WTC11 (cell line): ENCODE measurements at regions not wholly inside any gene's neighbourhood (a gene's known extent, or its start where the extent isn't known, plus 50 kb on each side); places are given as distances from the start of the nearest gene placed in this dataset.

Source experiments
- ATF1 ChIP-seq: sonication (generic); formaldehyde crosslinking; IDR thresholded peaks from 2 replicates; pipeline ENCODE4 v1.8.1; 2023; ENCODE audit warnings: mild to moderate bottlenecking, moderate library complexity, missing genetic modification reagents
- FOXP1 ChIP-seq: sonication (generic); formaldehyde crosslinking; IDR thresholded peaks from 2 replicates; pipeline ENCODE4 v1.8.0; 2022; ENCODE audit warnings: missing genetic modification reagents, mild to moderate bottlenecking, moderate library complexity, borderline replicate concordance
- MYBL2 ChIP-seq: sonication (generic); formaldehyde crosslinking; IDR thresholded peaks from 2 replicates; pipeline ENCODE4 v1.8.1; 2023; ENCODE audit warnings: mild to moderate bottlenecking, moderate library complexity, missing genetic modification reagents
- ZNF121 ChIP-seq: sonication (generic); formaldehyde crosslinking; IDR thresholded peaks from 2 replicates; pipeline ENCODE4 v1.8.0; 2023; ENCODE audit warnings: missing genetic modification reagents
- ZNF671 ChIP-seq: fragments of 250-450 bp; sonication (Bioruptor Pico); IDR thresholded peaks from 2 replicates; pipeline ENCODE4 v1.8.0; 2021; ENCODE audit warnings: mild to moderate bottlenecking
- TF ChIP-seq, protein P1 (sequence below): fragments of 200-600 bp; IDR thresholded peaks from 2 replicates; pipeline ENCODE4 v1.8.0; 2022; ENCODE audit warnings: antibody characterized with exemption
- TF ChIP-seq, protein P2 (sequence below): sonication (generic); formaldehyde crosslinking; IDR thresholded peaks from 2 replicates; pipeline ENCODE4 v1.8.1; 2023; ENCODE audit warnings: mild to moderate bottlenecking, missing genetic modification reagents
- TF ChIP-seq, protein P3 (sequence below): sonication (generic); formaldehyde crosslinking; IDR thresholded peaks from 2 replicates; pipeline ENCODE4 v1.8.0; 2022; ENCODE audit warnings: mild to moderate bottlenecking, missing genetic modification reagents
- TF ChIP-seq, protein P4 (sequence below): sonication (generic); formaldehyde crosslinking; IDR thresholded peaks from 2 replicates; pipeline ENCODE4 v1.8.0; 2022; ENCODE audit warnings: missing genetic modification reagents
- TF ChIP-seq, protein P5 (sequence below): sonication (generic); formaldehyde crosslinking; IDR thresholded peaks from 2 replicates; pipeline ENCODE4 v1.8.0; 2022; ENCODE audit warnings: mild to moderate bottlenecking, missing genetic modification reagents
- TF ChIP-seq, protein P6 (sequence below): sonication (generic); formaldehyde crosslinking; conservative IDR thresholded peaks from 2 replicates; pipeline ENCODE4 v1.8.1; 2023; ENCODE audit warnings: mild to moderate bottlenecking, low read depth, missing genetic modification reagents, moderate library complexity

DNA sequence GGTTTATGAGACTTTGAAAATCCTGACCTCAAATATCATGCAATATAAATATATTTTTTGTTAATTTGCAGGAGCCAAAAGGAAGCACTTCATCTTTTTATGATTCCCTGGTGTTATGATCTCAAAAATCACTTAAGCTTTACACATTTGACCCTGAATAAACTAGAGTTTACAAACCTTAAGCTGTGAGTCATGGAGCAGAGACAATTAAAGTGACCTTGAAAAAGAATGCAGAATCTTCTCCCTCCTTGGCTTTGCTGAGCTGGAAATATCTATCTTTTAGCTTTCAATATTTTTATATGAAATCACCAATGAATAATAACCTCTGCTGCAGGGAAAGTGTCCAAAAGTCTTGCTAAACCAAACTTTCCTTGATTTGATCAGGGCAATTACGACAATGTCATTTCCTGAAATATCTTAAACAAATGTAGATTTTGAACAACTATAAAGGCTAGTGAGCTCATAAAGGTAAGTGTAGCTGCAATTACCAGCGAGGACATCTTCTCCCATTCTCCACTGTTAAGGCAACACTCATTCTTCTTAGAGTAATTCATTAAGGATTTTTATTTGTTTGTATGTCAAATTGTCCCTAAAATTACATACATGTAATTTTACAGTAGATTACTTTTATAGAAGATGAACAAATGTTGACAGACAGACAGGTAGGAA is 747.0 kb upstream of the LUZP2 start:
- TF ChIP-seq, protein P1, sequence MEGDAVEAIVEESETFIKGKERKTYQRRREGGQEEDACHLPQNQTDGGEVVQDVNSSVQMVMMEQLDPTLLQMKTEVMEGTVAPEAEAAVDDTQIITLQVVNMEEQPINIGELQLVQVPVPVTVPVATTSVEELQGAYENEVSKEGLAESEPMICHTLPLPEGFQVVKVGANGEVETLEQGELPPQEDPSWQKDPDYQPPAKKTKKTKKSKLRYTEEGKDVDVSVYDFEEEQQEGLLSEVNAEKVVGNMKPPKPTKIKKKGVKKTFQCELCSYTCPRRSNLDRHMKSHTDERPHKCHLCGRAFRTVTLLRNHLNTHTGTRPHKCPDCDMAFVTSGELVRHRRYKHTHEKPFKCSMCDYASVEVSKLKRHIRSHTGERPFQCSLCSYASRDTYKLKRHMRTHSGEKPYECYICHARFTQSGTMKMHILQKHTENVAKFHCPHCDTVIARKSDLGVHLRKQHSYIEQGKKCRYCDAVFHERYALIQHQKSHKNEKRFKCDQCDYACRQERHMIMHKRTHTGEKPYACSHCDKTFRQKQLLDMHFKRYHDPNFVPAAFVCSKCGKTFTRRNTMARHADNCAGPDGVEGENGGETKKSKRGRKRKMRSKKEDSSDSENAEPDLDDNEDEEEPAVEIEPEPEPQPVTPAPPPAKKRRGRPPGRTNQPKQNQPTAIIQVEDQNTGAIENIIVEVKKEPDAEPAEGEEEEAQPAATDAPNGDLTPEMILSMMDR, result no peak
- TF ChIP-seq FOXP1 (CRISPR knock-in tag) (no peak), ZNF121 (no peak), MYBL2 (CRISPR knock-in tag) (no peak), ATF1 (CRISPR knock-in tag) (no peak), ZNF671 (CRISPR knock-in tag) (no peak)
- TF ChIP-seq, protein P2, sequence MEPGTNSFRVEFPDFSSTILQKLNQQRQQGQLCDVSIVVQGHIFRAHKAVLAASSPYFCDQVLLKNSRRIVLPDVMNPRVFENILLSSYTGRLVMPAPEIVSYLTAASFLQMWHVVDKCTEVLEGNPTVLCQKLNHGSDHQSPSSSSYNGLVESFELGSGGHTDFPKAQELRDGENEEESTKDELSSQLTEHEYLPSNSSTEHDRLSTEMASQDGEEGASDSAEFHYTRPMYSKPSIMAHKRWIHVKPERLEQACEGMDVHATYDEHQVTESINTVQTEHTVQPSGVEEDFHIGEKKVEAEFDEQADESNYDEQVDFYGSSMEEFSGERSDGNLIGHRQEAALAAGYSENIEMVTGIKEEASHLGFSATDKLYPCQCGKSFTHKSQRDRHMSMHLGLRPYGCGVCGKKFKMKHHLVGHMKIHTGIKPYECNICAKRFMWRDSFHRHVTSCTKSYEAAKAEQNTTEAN (CRISPR knock-in tag), result no peak
- TF ChIP-seq, protein P3, sequence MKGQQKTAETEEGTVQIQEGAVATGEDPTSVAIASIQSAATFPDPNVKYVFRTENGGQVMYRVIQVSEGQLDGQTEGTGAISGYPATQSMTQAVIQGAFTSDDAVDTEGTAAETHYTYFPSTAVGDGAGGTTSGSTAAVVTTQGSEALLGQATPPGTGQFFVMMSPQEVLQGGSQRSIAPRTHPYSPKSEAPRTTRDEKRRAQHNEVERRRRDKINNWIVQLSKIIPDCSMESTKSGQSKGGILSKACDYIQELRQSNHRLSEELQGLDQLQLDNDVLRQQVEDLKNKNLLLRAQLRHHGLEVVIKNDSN, result no peak
- TF ChIP-seq, protein P4, sequence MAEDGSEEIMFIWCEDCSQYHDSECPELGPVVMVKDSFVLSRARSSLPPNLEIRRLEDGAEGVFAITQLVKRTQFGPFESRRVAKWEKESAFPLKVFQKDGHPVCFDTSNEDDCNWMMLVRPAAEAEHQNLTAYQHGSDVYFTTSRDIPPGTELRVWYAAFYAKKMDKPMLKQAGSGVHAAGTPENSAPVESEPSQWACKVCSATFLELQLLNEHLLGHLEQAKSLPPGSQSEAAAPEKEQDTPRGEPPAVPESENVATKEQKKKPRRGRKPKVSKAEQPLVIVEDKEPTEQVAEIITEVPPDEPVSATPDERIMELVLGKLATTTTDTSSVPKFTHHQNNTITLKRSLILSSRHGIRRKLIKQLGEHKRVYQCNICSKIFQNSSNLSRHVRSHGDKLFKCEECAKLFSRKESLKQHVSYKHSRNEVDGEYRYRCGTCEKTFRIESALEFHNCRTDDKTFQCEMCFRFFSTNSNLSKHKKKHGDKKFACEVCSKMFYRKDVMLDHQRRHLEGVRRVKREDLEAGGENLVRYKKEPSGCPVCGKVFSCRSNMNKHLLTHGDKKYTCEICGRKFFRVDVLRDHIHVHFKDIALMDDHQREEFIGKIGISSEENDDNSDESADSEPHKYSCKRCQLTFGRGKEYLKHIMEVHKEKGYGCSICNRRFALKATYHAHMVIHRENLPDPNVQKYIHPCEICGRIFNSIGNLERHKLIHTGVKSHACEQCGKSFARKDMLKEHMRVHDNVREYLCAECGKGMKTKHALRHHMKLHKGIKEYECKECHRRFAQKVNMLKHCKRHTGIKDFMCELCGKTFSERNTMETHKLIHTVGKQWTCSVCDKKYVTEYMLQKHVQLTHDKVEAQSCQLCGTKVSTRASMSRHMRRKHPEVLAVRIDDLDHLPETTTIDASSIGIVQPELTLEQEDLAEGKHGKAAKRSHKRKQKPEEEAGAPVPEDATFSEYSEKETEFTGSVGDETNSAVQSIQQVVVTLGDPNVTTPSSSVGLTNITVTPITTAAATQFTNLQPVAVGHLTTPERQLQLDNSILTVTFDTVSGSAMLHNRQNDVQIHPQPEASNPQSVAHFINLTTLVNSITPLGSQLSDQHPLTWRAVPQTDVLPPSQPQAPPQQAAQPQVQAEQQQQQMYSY (CRISPR knock-in tag), result no peak
- TF ChIP-seq, protein P5, sequence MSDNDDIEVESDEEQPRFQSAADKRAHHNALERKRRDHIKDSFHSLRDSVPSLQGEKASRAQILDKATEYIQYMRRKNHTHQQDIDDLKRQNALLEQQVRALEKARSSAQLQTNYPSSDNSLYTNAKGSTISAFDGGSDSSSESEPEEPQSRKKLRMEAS (CRISPR knock-in tag), result no peak
- TF ChIP-seq, protein P6, sequence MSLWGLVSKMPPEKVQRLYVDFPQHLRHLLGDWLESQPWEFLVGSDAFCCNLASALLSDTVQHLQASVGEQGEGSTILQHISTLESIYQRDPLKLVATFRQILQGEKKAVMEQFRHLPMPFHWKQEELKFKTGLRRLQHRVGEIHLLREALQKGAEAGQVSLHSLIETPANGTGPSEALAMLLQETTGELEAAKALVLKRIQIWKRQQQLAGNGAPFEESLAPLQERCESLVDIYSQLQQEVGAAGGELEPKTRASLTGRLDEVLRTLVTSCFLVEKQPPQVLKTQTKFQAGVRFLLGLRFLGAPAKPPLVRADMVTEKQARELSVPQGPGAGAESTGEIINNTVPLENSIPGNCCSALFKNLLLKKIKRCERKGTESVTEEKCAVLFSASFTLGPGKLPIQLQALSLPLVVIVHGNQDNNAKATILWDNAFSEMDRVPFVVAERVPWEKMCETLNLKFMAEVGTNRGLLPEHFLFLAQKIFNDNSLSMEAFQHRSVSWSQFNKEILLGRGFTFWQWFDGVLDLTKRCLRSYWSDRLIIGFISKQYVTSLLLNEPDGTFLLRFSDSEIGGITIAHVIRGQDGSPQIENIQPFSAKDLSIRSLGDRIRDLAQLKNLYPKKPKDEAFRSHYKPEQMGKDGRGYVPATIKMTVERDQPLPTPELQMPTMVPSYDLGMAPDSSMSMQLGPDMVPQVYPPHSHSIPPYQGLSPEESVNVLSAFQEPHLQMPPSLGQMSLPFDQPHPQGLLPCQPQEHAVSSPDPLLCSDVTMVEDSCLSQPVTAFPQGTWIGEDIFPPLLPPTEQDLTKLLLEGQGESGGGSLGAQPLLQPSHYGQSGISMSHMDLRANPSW (CRISPR knock-in tag), result no peak
